ENCODE measurements at regions not wholly inside any gene's neighbourhood (a gene's known extent, or its start where the extent isn't known, plus 50 kb on each side); places are given as distances from the start of the nearest gene placed in this dataset.
A peak's percentile ranks its signal among the peaks of the same experiment; 100 is the strongest.

DNA sequence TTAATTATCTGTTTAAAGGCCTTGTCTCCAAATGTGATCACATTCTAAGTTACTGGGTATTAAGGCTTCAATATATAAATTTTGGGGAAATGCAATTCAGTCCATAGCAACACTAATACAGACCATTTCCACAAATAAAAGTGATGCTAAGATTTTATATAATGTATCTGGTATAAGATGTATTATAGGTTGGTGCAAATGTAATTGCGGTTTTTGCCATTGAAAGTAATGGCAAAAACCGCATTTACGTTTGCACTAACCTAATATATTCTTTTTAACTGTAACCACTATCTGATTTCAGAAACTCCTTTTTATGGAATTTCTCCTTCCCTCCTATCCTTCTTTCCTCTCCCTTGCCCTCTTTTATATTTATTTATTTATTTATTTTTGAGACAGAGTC, 1020.6 kb downstream of the BCL11A start:
- no peak for DNase-seq

DNA sequence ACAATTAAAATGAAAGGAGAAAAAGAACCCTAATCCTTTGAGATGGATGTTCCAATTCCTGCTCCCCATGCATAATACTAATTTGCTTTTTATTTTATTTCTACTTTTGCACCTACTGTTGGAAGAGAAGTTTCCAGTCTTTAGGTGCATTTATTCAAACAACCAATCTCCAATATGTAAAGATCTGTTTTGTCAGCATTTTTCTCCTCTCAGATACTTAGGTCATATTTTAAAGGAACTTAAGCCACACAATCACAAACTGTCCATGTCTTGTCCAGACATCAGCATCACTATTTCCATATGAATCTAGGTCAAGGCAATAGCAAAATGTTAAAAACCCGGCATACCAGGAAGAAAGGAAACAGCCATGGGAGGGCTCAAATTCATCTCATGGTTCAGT, 1023.2 kb downstream of the BCL11A start:
- no peak for DNase-seq

DNA sequence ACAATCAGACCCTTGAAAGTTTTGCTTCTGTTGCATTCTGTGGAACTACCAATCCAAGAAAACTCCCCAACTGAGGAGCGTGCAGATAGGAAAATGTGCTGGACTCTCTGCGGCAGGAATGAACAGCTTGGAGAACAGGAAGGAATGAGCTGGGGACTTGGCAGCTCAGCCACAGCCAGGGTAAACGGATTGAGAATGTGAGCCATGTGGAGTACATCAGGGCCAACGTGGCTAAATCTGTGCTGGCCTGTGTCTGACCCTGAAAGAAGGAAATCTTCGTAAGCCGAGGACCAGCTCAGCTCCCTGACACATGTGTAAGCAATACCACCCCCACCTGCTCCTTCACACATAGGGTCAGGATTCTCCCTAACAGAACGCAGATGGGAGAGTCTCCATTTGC, 1023.7 kb downstream of the BCL11A start:
- DNase-seq, result no peak

DNA sequence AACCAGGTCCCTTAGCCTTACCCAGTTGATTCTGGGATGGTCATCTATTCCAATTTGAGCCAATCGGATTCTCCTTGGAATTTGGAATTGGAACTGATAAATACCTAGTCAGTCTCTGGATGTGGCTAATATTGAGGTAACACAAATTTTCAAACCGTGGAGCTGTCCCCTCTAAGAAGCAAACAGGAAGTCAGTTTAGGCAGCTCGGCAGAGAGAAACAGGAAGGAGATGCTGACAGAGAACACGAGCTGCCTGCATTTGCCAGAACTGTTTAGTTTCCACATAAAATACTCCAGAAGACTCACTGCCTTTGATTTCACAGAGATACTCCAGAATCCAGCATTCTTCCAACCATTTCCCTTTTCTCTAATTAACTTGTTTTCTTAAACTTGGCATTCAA, 1024.9 kb downstream of the BCL11A start:
- no peak for DNase-seq

DNA sequence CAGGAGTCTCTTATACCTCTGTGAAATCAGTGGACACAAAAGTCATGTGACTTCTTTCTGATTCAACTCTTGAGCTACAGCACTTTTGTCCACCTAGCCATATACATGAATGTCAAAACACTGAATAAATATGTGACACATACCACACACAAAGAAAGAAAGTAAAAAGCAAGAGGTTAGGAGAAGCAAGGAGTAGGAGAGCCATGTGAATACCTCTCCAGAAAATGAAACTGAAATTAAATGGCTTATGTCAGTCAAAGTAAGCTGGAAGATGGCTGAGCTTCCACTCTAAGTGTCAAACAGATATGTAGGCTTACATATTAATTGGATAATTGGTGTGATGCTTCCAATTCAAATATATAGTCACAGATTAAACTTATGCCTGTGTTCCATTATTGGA, 1050.5 kb downstream of the BCL11A start:
- DNase-seq, result no peak

DNA sequence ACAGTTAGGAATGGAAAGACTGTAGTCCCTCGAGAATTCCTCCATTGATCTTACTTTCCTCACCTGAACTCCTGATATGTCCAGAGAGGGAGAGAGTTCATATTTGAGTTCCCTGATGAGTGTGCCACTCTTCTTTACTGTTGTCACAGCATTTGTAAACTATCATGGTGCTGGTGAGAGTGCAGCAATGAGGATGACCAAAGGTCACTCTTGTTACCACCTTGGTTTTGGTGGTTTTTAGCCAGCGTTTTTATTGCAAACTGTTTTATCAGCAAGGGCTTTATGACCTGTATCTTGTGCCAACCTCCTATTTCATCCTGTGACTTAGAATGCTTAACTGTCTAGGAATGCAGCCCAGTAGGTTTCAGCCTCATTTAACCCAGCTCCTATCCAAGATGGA, 1062.5 kb downstream of the BCL11A start:
- no peak for DNase-seq

DNA sequence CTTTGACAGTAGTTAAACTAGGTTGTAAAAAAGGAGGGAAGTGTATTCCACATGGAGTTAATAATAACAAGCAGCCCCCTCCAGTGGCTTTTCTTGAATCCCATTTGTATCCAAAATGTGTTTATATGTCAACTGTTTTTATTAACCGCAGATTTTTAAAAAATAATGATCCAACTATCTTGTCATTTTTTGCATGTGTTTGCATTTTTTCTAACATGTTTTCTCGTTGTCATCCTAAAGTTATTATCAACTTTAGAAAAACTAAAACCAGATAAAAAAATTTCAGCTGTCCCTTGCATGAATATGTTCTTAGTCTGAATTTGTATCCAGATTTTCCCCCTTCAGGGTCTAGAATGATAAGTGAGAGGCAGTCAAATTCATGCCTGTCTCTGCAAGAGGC, 1063.3 kb downstream of the BCL11A start:
- DNase-seq, result no peak

DNA sequence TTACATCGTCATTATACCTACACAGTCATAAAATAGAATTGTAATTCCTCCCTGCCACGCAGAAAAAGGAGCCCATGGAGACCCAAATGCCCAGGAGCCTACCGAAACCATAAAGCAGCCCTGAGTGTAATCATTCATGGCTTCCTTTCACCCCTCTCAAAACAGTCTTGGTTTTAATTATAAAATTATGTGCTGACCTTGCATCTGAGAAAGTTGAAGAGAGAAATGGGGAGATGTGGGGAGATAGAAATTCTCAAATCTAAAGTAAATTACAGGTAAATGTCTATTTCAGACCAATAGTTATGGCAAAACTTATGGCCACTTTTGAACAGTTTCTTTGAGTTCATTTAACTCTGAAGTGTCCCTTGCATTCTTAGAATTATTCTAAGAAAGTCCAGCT, 1068.8 kb downstream of the BCL11A start:
- no peak for DNase-seq

DNA sequence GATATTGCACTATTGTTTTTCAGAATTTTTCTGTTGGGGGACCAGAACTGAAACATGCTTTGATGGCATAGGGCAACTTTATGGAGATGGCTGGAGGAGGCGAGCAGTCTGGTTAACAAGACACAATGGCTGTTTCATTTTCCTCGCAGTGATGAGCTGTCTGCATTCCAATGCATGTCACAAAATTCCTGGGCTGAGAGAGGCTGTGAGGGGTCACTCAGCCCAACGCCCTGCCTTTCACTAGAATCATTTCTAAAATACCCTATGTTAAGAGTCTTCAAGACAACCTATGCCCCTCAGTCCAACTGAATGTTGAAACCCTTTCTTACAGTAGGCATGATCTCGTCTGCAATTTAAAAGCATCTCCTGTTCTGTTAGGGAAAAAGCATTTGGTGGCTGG, 1090.0 kb downstream of the BCL11A start:
- DNase-seq, result peak; percentile 1

DNA sequence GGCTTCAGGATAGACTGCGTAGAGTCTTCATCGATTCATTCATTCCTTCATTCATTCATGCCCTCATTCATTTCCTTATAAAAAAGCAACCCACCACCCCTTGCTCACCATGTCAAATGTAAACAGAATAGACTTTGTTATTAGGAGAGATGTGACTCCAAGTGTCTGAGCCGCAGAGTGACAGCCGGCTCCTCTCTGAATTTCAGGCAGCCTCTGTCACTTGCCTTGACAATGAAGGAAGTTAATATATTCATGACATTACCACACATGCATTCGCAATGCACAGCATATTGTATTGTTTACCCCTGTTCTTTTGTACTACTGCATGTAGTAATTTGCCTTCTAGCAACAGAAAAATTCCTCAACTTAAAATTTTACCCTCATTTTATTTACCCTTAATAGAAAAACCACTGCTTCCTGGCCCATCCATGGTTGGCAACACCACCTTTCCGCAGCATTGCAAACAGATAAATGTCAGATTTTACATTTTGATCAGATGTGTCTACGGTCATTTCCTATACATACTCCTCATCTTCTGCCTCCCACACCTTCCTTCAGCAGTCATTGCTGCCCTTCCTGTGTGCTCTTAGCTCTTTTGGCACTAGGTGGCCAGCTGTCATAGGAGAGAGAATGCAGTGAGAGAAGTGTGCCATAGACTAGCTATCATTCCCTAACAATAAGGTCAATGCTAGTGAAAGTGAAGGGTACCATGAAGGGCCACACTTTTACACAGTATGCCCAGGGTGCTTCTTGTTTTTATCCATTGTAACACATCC, 1090.8 kb downstream of the BCL11A start:
- DNase-seq, result no peak

DNA sequence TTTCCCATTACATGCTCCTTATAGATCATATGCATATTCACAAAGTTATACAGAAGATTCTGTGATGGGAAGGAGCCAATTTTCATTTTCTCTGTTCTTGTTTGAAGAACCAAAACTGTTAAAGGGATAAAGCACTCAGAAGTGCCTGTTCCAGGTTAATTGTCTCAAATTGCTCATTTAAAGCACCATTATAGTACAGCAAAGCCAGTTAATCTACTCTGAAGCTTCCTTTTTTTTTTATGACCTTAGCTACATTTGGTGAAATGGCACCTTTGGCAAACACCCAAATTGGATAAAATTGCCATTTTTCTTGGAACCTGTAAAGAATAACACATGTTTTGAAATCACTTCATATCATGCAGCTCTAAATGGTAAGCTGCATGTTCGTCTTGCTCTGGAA, 1092.3 kb downstream of the BCL11A start:
- no peak for DNase-seq

DNA sequence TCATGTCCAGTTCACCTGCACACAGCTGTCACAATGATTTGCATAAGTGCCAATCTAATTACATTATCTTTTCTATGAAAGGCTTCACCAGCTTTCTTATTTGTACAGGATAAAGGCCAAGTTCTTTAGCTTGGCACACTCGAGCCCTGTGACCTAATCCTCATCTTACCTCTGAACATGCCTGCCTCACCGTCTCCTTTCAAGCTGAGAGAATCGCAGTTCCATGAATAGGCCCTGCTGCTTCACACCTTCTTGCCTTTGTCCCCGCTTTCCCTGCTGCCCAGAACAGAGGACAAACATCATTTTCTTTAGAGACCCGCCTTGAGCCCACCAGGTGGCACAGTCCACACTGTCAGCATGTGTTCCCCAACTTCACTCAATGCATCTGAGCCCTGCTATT, 1094.7 kb downstream of the BCL11A start:
- DNase-seq, result no peak

DNA sequence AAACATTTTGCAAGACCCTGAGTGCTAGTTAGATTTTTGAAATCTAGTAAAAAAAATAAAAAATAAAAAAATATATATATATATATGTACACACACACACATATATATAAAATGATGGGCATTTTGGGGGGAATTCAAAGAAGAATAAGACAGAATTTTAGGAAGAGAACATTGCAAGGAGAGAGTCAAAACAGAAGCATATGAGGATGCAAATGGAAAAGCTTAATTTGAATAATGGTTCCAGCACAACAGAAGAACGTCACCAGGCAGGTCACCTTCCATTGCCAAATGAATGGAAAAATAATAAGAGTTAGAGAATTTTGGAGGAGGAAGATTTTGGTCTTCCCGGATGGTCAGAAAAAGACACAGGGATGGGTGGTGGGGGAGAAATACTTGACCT, 1097.2 kb downstream of the BCL11A start:
- DNase-seq, result no peak

DNA sequence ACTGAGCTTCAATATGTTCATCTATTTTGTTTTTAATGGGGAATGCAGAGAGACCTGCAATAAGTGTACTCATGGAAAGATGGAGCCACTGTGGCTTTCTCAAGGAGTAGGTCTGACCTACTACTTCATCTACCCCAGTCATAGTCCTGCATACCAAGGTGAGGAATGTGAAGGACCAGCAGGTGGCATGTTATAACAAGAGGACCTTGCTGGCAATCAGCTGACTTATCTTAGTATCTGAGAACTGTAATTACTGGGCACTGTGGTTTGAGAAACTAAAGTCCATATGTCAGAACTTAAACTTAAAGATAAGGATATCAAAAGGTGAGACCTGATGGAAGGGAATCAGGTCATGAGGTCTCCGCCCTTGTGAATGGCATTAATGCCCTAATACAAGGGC, 1104.2 kb downstream of the BCL11A start:
- no peak for DNase-seq

DNA sequence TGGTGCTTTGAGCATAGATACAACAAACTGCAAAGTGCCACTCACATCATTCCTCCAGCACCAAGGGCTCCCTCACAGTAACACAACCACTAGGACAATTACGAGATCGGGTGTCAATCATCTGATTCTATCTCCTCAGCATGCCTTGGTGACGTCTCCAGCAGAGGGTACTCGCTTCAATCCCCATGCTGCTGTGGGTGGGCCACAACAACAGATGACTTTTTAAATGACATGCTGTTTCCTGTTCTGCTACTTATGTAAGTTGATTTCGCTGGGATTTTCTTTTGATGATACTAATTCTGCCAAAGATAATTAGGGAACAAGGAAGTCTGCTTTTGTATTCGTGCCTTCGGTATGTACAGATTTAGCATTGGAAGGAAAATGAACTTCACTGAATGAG, 1113.0 kb downstream of the BCL11A start:
- no peak for DNase-seq

DNA sequence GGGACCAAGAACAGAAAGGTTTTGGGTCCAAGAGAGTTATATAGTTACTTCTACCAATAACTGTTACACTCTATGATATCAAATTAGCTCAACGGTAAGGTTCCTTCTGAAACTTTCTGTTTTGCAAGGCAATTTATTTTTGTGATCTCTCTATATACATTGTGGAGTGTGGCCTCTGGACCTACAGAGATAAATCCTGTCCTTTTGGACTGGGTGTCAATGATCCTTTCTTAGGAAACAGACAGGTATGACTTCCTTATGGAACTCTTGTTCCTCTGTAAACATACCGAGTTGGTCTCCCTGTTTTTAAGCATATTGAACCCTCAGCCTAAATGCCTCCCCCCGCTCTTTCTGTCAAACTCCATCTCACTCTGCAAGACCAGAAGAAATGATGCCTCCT, 1117.8 kb downstream of the BCL11A start:
- no peak for DNase-seq

DNA sequence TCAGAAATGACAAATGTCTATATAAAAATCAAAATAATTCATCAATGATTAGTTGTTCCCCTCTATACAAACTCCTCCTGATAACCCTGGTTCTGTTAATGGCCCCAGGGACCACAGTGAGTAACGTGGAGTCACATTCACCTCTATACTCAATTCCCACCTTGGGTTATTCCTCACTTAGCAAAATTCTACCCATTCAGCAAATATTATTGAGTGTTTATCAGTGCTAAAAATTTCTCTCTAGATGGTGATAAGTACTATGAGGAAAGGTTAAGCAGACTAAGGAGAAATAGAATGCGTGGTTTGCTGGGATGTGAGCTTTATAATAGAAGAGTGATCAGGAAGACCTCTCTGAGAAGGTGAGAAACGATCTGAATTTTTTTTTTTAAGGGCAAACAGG, 1124.5 kb downstream of the BCL11A start:
- no peak for DNase-seq

DNA sequence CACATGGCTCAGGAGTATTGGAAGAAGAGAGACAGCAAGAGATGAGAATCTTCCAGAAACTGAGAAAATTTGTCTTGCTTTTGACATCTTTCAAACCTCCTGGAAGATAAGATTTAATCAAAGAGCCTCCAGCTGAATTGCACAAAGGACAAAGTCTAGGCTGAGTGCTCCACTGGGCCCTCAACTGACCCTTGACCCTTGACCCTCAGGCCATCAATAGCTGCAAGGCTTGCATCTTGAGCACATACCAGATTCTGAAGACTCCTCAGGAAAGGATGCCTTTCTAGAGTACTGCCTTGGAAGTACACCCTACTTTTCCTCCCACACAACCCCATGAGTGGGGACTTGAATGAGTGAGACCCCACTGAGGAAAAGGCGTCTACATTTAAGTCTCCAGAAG, 1125.5 kb downstream of the BCL11A start:
- DNase-seq, result no peak

DNA sequence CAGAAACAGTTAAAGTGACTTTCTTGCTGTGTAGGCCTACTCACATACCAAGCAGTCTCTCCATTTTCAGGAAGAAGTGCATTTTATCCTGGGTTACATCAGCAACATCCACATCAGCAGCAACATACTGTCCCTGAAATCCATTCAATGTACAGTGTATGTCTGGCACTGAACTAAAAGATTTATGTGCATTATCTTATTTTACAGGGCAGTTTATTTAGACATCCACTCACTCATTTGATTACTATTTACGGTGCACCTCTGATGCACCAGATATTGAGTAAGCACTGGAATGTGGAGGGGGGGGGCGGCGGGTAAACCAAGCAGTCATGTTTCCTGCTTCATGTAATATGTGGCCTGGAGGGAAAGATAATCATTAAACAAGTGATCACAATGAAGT, 1128.2 kb downstream of the BCL11A start:
- DNase-seq, result no peak

DNA sequence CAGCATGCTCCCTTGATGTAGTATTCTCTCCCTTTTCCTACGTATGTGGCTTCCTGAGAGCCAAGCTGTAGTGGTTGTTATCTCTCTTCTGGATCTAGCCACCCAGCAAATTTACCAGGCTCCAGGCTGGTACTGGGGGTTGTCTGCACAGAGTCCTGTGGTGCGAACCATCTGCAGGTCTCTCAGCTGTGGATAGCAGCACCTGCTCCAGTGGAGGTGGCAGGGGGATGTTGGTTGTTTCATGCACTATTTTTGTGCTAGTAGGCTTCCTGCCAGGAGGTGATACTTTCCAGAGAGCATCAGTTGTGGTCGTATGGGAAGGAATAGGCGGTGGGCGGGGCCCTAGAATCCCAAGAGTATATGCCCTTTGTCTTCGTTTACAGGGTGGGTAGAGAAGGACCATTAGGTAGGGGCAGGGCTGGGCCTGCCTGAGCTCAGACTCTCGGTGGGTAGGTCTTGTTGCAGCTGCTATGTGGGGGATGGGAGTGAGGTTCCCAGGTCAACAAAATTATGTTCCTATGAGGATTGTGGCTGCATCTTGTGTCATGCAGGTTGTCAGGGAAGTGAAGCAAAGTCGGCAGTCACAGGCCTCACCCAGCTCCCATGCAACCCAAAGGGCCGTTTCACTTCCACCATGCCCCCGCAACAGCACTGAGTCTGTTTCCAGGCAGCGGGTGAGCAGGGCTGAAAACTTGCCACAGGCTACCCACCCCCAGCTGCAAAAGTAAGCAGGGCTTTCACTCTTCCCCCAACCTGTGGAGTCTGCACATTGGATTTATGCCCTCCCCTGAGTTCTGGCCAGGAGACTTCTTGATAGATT, 1139.5 kb downstream of the BCL11A start:
- no peak for DNase-seq

DNA sequence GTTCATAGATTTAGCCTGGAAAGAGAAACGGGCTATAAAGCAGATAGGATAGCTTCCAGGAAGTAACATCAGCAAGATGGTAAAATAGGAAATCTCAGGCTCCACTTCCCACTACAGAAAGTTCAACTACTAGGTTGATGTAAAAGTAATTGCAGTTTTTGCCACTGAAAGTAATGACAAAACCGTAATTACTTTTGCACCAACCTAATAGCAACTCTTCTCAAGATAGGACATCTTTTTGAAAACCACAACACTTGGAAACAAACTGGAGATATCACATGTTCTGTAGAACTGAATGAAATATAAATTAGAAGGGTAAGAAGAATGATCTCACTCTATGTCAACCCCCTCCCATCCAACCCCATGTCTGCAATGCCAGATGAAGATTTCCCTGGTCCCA, 1154.3 kb downstream of the BCL11A start:
- DNase-seq, result no peak

DNA sequence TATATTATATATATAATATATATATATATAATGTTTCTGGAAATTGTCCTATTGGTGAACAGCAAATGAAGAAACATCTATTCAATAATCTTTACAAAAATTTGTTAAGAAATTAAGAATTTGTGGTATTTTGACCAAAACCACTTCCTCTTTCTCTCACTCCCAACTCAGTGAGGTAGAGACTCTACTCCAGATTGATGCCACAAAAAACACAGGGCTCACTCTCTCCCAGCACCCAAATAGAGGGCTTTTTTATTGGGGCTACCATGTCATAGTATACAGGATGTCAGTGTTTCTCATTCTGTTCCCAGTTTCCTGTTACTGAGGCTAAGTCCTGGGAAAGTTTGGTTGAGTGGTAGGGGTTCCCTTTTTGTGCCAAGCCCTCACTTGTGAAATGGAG, 1155.4 kb downstream of the BCL11A start:
- DNase-seq, result no peak

DNA sequence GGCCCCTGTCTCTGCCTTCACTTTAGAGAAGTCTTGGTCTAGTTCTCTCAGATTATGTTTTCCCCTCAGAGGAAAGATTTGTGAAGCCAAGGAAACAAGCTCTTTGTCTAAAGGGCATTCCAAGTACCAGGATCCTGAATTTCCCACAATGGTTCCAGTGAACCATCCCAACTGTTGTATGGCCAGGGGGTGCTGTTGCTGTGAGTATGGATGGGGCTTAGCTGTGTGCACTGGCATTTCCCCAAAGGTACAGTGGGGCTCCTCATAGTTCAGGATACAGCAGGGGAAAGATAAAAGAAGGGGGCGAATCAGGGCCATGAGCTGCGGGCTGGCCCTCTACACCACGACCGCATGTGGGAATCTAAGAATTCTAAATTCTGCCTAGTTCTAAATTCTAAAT, 1154.0 kb upstream of the FANCL start:
- DNase-seq, result no peak

DNA sequence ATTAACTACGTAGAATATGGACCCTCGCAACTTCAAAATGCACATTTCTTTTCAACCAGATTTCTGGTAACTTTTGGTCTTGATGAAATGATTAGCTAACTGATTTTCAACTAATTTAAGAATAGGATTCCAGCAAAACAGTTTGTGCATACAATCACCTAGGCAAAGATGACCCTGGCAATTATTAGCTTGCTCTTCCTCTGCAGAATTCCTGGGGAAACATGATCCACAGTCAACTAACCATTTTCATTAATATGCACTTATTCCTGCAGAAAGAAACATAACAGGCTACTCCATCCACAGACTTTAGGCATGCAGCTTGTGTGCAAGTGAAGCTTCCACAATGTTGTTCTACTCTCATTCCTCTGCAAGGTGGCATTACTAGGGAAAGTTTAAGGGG, 1150.8 kb upstream of the FANCL start:
- no peak for DNase-seq

Data from fibroblast of skin of back (primary cell).